Panc1 (cell line): ENCODE measurements at regions not wholly inside any gene's neighbourhood (a gene's known extent, or its start where the extent isn't known, plus 50 kb on each side); places are given as distances from the start of the nearest gene placed in this dataset.

Experiments
- ATAC-seq: fragments of 200-7000 bp; cut with Tn5 transposase; 2 replicates; pipeline ENCODE4 v1.9.1; 2020; ENCODE audit warnings: mild to moderate bottlenecking, moderate library complexity
- BruUV-seq: library from RNA; stranded (reverse); fragments of 400-500 nt; replicated peaks from 2 replicates; lab custom pipeline; 2021; lab: Mats Ljungman, UMichigan
- CTCF ChIA-PET: fragments of 300-600 bp; sonication (Branson Sonifier 250); formaldehyde crosslinking; loops from one replicate; lab custom pipeline; 2022; ENCODE audit warnings: antibody characterized with exemption; lab: Charles Lee
- POLR2A ChIA-PET: fragments of 300-600 bp; sonication (Branson Sonifier 250); formaldehyde crosslinking; loops from one replicate; lab custom pipeline; 2022; ENCODE audit warnings: antibody characterized with exemption; lab: Charles Lee
- DNase-seq: peaks from one replicate; pipeline ENCODE4 v3.0.0-alpha.2; 2010; ENCODE audit warnings: low read depth, low spot score
- H3K27ac ChIP-seq: 2 replicates; pipeline ENCODE4 v1.5.1; 2011; ENCODE audit warnings: mild to moderate bottlenecking, low read length, inconsistent platforms
- H3K27me3 ChIP-seq: fragments of 200-500 bp; sonication (Bioruptor generic); 2 replicates; pipeline ENCODE4 v1.6.0; 2014; ENCODE audit warnings: low read length, inconsistent platforms; ENCODE audit not compliant: control insufficient read depth, insufficient read depth
- H3K36me3 ChIP-seq: fragments of 200-500 bp; sonication (Bioruptor generic); 2 replicates; pipeline ENCODE4 v1.5.1; 2014; ENCODE audit warnings: inconsistent platforms, mild to moderate bottlenecking, low read length, moderate library complexity; ENCODE audit not compliant: control insufficient read depth, insufficient read depth
- H3K4me1 ChIP-seq: 2 replicates; pipeline ENCODE4 v1.5.1; 2011; ENCODE audit warnings: inconsistent platforms, mild to moderate bottlenecking, low read length, moderate library complexity; ENCODE audit not compliant: control insufficient read depth, insufficient read depth
- H3K4me3 ChIP-seq, 2 experiments: 2 replicates each; pipeline ENCODE4 v1.5.1; 2011 to 2012; ENCODE audit warnings: low read depth in 2 of 2, low read length in 2 of 2, mild to moderate bottlenecking in 2 of 2, inconsistent platforms in 1 of 2, moderate library complexity in 1 of 2
- H3K9me3 ChIP-seq: fragments of 200-500 bp; sonication (Bioruptor generic); 2 replicates; pipeline ENCODE4 v1.5.1; 2014; ENCODE audit warnings: low read depth, mild to moderate bottlenecking, inconsistent platforms, low read length, moderate library complexity; ENCODE audit not compliant: control insufficient read depth, insufficient read depth
- CTCF ChIP-seq: fragments of 450-650 bp; IDR thresholded peaks from 2 replicates; pipeline ENCODE4 v1.5.1; 2017; ENCODE audit warnings: mild to moderate bottlenecking
- POLR2AphosphoS5 ChIP-seq: IDR thresholded peaks from 2 replicates; pipeline ENCODE4 v1.6.1; 2012; ENCODE audit warnings: mild to moderate bottlenecking, low read depth, low read length, moderate library complexity
- SIN3A ChIP-seq: IDR thresholded peaks from 2 replicates; pipeline ENCODE4 v1.6.1; 2012; ENCODE audit warnings: low read depth, mild to moderate bottlenecking, low read length, moderate library complexity, borderline replicate concordance; ENCODE audit not compliant: insufficient read depth
- TCF7L2 ChIP-seq: IDR thresholded peaks from 2 replicates; pipeline ENCODE4 v1.6.1; 2011; ENCODE audit warnings: mild to moderate bottlenecking, low read depth, low read length, inconsistent platforms
- in situ Hi-C: cut with HindIII; loops from 2 replicates; pipeline ENCODE4 v1.10.0; 2016; ENCODE audit warnings: low sequenced_read_pairs, low pct_unique_long_range_greater_than_20kb
- intact Hi-C: fragments of 100-400 bp; cut with micrococcal nuclease; formaldehyde crosslinking; loops from one replicate; pipeline ENCODE4 v1.10.0; 2022; ENCODE audit not compliant: unreplicated experiment
- TF ChIP-seq, protein P1 (sequence below), 2 experiments: IDR thresholded peaks; 2 replicates each; pipeline ENCODE4 v1.6.1; 2011 to 2012; ENCODE audit warnings: low read depth in 2 of 2, control low read depth in 1 of 2, low read length in 1 of 2, mild to moderate bottlenecking in 1 of 2, moderate library complexity in 1 of 2; ENCODE audit not compliant: insufficient read depth in 1 of 2

DNA sequence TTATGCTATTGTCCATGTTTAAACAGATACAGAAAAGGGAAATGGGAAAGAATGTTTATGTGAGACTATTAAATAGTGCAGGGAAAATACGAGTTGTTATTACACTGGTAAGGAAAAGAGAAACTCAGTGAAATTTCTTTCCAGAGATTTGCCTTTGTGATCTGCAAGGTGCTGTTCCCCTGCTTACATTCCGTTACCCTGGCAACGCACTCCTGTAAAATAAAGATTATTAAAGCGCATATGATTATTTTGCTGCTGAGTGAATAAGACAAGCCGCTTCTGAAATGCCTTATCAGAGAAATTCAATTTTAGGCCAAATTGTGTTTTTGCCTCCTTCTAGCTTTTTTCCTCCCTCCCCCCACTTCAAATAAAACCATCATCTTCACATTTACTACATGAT, 328.6 kb upstream of the PMFBP1 start:
- intact Hi-C loops = loop anchor here (10.0 kb wide), 1 partner anchor 554 kb away; no protein-coding TSS in a partner anchor
- in situ Hi-C loops = no loop called here
- POLR2A ChIA-PET = interaction anchor here (0.6 kb wide), 2 partner anchors 225 to 302 kb away, joined by 3 to 9 read pairs; no protein-coding TSS in a partner anchor

DNA sequence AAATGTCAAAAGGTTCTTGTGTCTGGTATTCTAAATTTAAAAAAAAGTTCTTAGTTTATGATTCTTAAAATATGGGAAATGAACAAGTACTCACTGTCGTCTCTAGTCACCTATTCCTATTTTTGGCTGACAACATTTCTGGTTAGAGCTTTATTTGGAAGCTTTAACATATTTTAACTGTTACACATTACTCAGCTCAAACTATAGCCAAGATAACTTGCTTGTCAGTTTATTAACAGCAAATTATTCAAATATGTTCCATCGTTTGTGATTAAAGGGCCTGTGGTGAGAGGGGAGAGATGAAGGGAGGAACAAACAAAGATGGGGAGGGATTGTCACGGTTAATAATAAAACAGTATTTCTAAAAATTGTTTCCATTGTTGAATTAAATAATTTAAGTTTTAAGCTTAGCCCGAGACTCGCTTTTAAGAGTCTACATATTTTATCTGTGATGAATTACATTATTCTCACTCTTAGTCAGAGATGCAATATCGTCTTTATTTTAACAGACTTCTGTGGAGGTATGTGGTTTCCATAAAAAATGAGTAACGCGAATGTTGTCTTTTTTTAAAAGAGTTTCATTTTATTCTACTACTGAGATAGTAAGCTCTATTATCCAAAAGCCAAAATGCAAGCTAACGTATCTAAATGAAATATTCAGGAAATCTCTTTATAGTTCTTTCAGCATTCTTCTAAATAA, 321.9 kb upstream of the PMFBP1 start:
- intact Hi-C loops = no loop called here
- no peak overlapping the region for H3K27ac ChIP-seq
- no TSS peak for BruUV-seq
- ChIA-PET POLR2A (no interaction called here), CTCF (no interaction called here)
- no peaks in the 10 kb centered on the region for H3K27me3 ChIP-seq
- H3K4me3 ChIP-seq = no peak overlapping the region
- DNase-seq (no peak), ATAC-seq (no peak)
- in situ Hi-C loops = no loop called here
- no peaks in the 10 kb centered on the region for H3K4me1 ChIP-seq
- H3K9me3 ChIP-seq = no peaks in the 10 kb centered on the region
- H3K36me3 ChIP-seq = no peaks in the 10 kb centered on the region
- TF ChIP-seq SIN3A (no peak), CTCF (no peak), TCF7L2 (no peak), POLR2AphosphoS5 (no peak)
- TF ChIP-seq, protein P1, sequence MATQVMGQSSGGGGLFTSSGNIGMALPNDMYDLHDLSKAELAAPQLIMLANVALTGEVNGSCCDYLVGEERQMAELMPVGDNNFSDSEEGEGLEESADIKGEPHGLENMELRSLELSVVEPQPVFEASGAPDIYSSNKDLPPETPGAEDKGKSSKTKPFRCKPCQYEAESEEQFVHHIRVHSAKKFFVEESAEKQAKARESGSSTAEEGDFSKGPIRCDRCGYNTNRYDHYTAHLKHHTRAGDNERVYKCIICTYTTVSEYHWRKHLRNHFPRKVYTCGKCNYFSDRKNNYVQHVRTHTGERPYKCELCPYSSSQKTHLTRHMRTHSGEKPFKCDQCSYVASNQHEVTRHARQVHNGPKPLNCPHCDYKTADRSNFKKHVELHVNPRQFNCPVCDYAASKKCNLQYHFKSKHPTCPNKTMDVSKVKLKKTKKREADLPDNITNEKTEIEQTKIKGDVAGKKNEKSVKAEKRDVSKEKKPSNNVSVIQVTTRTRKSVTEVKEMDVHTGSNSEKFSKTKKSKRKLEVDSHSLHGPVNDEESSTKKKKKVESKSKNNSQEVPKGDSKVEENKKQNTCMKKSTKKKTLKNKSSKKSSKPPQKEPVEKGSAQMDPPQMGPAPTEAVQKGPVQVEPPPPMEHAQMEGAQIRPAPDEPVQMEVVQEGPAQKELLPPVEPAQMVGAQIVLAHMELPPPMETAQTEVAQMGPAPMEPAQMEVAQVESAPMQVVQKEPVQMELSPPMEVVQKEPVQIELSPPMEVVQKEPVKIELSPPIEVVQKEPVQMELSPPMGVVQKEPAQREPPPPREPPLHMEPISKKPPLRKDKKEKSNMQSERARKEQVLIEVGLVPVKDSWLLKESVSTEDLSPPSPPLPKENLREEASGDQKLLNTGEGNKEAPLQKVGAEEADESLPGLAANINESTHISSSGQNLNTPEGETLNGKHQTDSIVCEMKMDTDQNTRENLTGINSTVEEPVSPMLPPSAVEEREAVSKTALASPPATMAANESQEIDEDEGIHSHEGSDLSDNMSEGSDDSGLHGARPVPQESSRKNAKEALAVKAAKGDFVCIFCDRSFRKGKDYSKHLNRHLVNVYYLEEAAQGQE (IDR thresholded peaks at IDR 0.05; ENCODE audit: insufficient read depth in 1 of 2, low read depth in 2 of 2, low read length in 1 of 2) = no peak

More for the DNA sequence above, 328.6 kb upstream of the PMFBP1 start:
- no peak overlapping the region for H3K27ac ChIP-seq
- no peaks in the 10 kb centered on the region for H3K9me3 ChIP-seq
- H3K27me3 ChIP-seq = no peaks in the 10 kb centered on the region
- H3K4me3 ChIP-seq = no peak overlapping the region
- no peak for ATAC-seq
- no peaks in the 10 kb centered on the region for H3K4me1 ChIP-seq
- no TSS peak for BruUV-seq
- DNase-seq = no peak
- CTCF ChIA-PET = no interaction called here
- no peaks in the 10 kb centered on the region for H3K36me3 ChIP-seq
- TF ChIP-seq SIN3A = no peak
- TF ChIP-seq, protein P1 (IDR thresholded peaks at IDR 0.05; ENCODE audit: insufficient read depth in 1 of 2, low read depth in 2 of 2, low read length in 1 of 2) = no peak
- no peak for TF ChIP-seq POLR2AphosphoS5
- TF ChIP-seq CTCF = no peak
- no peak for TF ChIP-seq TCF7L2
